Chondrocyte (in vitro differentiated cells): ENCODE measurements at regions not wholly inside any gene's neighbourhood (a gene's known extent, or its start where the extent isn't known, plus 50 kb on each side); places are given as distances from the start of the nearest gene placed in this dataset.

Experiments
- DNase-seq: peaks from one replicate; pipeline ENCODE4 v3.0.0; 2021; ENCODE audit warnings: mixed read lengths, low spot score
- H3K27ac Mint-ChIP-seq: one replicate; pipeline ENCODE4 v1.8.0; 2021; ENCODE audit warnings: mild to moderate bottlenecking, moderate library complexity, mixed read lengths; ENCODE audit not compliant: unreplicated experiment
- H3K27me3 Mint-ChIP-seq: 2 replicates; pipeline ENCODE4 v1.8.0; 2021; ENCODE audit warnings: low read depth, mixed read lengths
- H3K36me3 Mint-ChIP-seq: 2 replicates; pipeline ENCODE4 v1.8.0; 2021; ENCODE audit warnings: low read depth, mixed read lengths
- H3K4me1 Mint-ChIP-seq: 2 replicates; pipeline ENCODE4 v1.8.0; 2021; ENCODE audit warnings: low read depth, mild to moderate bottlenecking, mixed read lengths
- H3K4me3 Mint-ChIP-seq: one replicate; pipeline ENCODE4 v1.8.0; 2021; ENCODE audit warnings: mild to moderate bottlenecking, moderate library complexity, mixed read lengths; ENCODE audit not compliant: unreplicated experiment
- H3K9me3 Mint-ChIP-seq: 2 replicates; pipeline ENCODE4 v1.8.0; 2021; ENCODE audit warnings: low read depth, mixed read lengths
- CTCF ChIP-seq: fragments of 200-600 bp; sonication (generic); IDR thresholded peaks from 2 replicates; pipeline ENCODE4 v1.5.0; 2021; ENCODE audit warnings: antibody characterized with exemption, mild to moderate bottlenecking, moderate library complexity

- peaks cover 4% of the 10 kb centered on the region for H3K27me3 Mint-ChIP-seq
These were observed 263.8 kb downstream of the DIO2 start for GRCh38 chr14:79947440-79948054.

GRCh38 chr14:79939235-79939634, 272.1 kb downstream of the DIO2 start:
- H3K4me3 Mint-ChIP-seq: no peak overlapping the region
- H3K36me3 Mint-ChIP-seq: no peaks in the 10 kb centered on the region
- no peak for DNase-seq
- no peak overlapping the region for H3K27ac Mint-ChIP-seq
- no peak for TF ChIP-seq CTCF
- H3K27me3 Mint-ChIP-seq: peaks cover 6% of the 10 kb centered on the region
- H3K4me1 Mint-ChIP-seq: no peaks in the 10 kb centered on the region
- peaks cover 6% of the 10 kb centered on the region for H3K9me3 Mint-ChIP-seq

More at GRCh38 chr14:79947440-79948054, 263.8 kb downstream of the DIO2 start:
- H3K9me3 Mint-ChIP-seq: no peaks in the 10 kb centered on the region
- no peak overlapping the region for H3K4me3 Mint-ChIP-seq
- no peaks in the 10 kb centered on the region for H3K36me3 Mint-ChIP-seq
- H3K4me1 Mint-ChIP-seq: no peaks in the 10 kb centered on the region
- no peak for DNase-seq
- no peak for TF ChIP-seq CTCF
- H3K27ac Mint-ChIP-seq: no peak overlapping the region

GRCh38 chr14:79938185-79938584, 273.1 kb downstream of the DIO2 start:
- peaks cover 3% of the 10 kb centered on the region for H3K27me3 Mint-ChIP-seq
- H3K4me1 Mint-ChIP-seq: no peaks in the 10 kb centered on the region
- DNase-seq: no peak
- H3K27ac Mint-ChIP-seq: no peak overlapping the region
- H3K4me3 Mint-ChIP-seq: no peak overlapping the region
- no peak for TF ChIP-seq CTCF
- no peaks in the 10 kb centered on the region for H3K36me3 Mint-ChIP-seq
- H3K9me3 Mint-ChIP-seq: peaks cover 6% of the 10 kb centered on the region

- DNase-seq: no peak
- peaks cover 3% of the 10 kb centered on the region for H3K27me3 Mint-ChIP-seq
- no peak for TF ChIP-seq CTCF
- H3K4me3 Mint-ChIP-seq: no peak overlapping the region
- H3K9me3 Mint-ChIP-seq: peaks cover 6% of the 10 kb centered on the region
- no peaks in the 10 kb centered on the region for H3K36me3 Mint-ChIP-seq
- no peaks in the 10 kb centered on the region for H3K4me1 Mint-ChIP-seq
- no peak overlapping the region for H3K27ac Mint-ChIP-seq
These were observed 273.9 kb downstream of the DIO2 start for GRCh38 chr14:79937433-79937832.

GRCh38 chr14:79924551-79924950, 286.8 kb downstream of the DIO2 start:
- Mint-ChIP-seq H3K9me3 (peaks cover 17% of the 10 kb centered on the region), H3K4me3 (no peak overlapping the region), H3K27ac (no peak overlapping the region), H3K27me3 (no peaks in the 10 kb centered on the region), H3K36me3 (no peaks in the 10 kb centered on the region), H3K4me1 (no peaks in the 10 kb centered on the region)
- no peak for DNase-seq
- no peak for TF ChIP-seq CTCF
